HepG2 (cell line): ENCODE measurements at regions not wholly inside any gene's neighbourhood (a gene's known extent, or its start where the extent isn't known, plus 50 kb on each side); places are given as distances from the start of the nearest gene placed in this dataset.

ENCODE experiments used
- ATAC-seq: fragments of 200-7000 bp; cut with Tn5 transposase; 3 replicates; pipeline ENCODE4 v1.9.1; 2020; ENCODE audit warnings: mild to moderate bottlenecking, moderate library complexity
- BruUV-seq: library from RNA; stranded (reverse); fragments of 400-500 nt; replicated peaks from 2 replicates; lab custom pipeline; 2021; lab: Mats Ljungman, UMichigan
- CTCF ChIA-PET: fragments of 300-600 bp; formaldehyde crosslinking; extraction: SDS; loops from one replicate; lab custom pipeline; 2021; ENCODE audit warnings: low total read pairs, inconsistent platforms, low intra/inter-chr PET ratio; lab: Yijun Ruan, JAX
- POLR2A ChIA-PET: fragments of 350-600 bp; sonication (Branson Sonifier 250); formaldehyde crosslinking; loops from one replicate; lab custom pipeline; 2020; ENCODE audit warnings: antibody characterized with exemption, inconsistent platforms; lab: Yijun Ruan, JAX
- DNase-seq: peaks from one replicate; pipeline ENCODE4 v3.0.0-alpha.2; 2015; ENCODE audit warnings: low spot score
- FAIRE-seq: peaks from 3 replicates; lab custom pipeline; 2011; peaks lifted over from hg19 to GRCh38; lab: Jason Lieb, UNC
- H2AFZ ChIP-seq: one replicate; pipeline ENCODE4 v1.6.1; 2011; ENCODE audit warnings: low read length, inconsistent platforms
- H3K27ac ChIP-seq: fragments of 300-600 bp; 3 replicates; pipeline ENCODE4 v1.8.0; 2011; ENCODE audit warnings: mixed run types, mild to moderate bottlenecking, mixed read lengths, low read length, inconsistent platforms; ENCODE audit not compliant: insufficient read depth; ENCODE audit errors: extremely low read length
- H3K27me3 ChIP-seq, 2 experiments: fragments of 200-600 bp in 1 of 2; 2 replicates in 1 of 2; 3 replicates in 1 of 2; pipeline versions ENCODE4 v1.6.0 to v1.8.0; 2011; ENCODE audit warnings: low read length in 2 of 2, mild to moderate bottlenecking in 2 of 2, moderate library complexity in 2 of 2, inconsistent platforms in 1 of 2; ENCODE audit not compliant: insufficient read depth in 2 of 2, control insufficient read depth in 1 of 2
- H3K36me3 ChIP-seq, 2 experiments: fragments of 200-600 bp in 1 of 2; replicated peaks in 1 of 2; 2 replicates in 1 of 2; 3 replicates in 1 of 2; pipeline versions ENCODE4 v1.5.1 to v1.8.0; 2011; ENCODE audit warnings: low read length in 2 of 2, inconsistent platforms in 1 of 2; ENCODE audit not compliant: insufficient read depth in 2 of 2, control insufficient read depth in 1 of 2
- H3K4me1 ChIP-seq: 2 replicates; pipeline ENCODE4 v1.5.1; 2012; ENCODE audit warnings: low read length, inconsistent platforms; ENCODE audit not compliant: insufficient read depth
- H3K4me2 ChIP-seq: 2 replicates; pipeline ENCODE4 v1.6.0; 2011; ENCODE audit warnings: low read depth, low read length, inconsistent platforms
- H3K4me3 ChIP-seq, 3 experiments: fragments of 200-600 bp in 1 of 3; sonication (generic), shearing (Covaris generic) in 1 of 3; replicated peaks in 1 of 3; 2 replicates each; pipeline ENCODE4 v1.5.1; 2011 to 2016; ENCODE audit warnings: low read length in 3 of 3, inconsistent platforms in 2 of 3, low read depth in 2 of 3, mild to moderate bottlenecking in 2 of 3, control low read depth in 1 of 3, mixed read lengths in 1 of 3; ENCODE audit not compliant: insufficient read depth in 1 of 3
- H3K79me2 ChIP-seq: one replicate; pipeline ENCODE4 v1.6.1; 2011; ENCODE audit warnings: low read length, inconsistent platforms; ENCODE audit not compliant: insufficient read depth
- H3K9ac ChIP-seq: 2 replicates; pipeline ENCODE4 v1.6.0; 2011; ENCODE audit warnings: mild to moderate bottlenecking, low read depth, low read length, inconsistent platforms; ENCODE audit not compliant: insufficient read depth
- H3K9me3 ChIP-seq: 2 replicates; pipeline ENCODE4 v1.5.1; 2012; ENCODE audit warnings: mild to moderate bottlenecking, low read length
- H4K20me1 ChIP-seq: 2 replicates; pipeline ENCODE4 v1.6.0; 2011; ENCODE audit warnings: inconsistent platforms, mild to moderate bottlenecking, low read length, moderate library complexity; ENCODE audit not compliant: insufficient read depth
- ARID2 ChIP-seq: sonication (generic); formaldehyde crosslinking; IDR thresholded peaks from 2 replicates; pipeline ENCODE4 v1.8.1; 2022; ENCODE audit warnings: mild to moderate bottlenecking, missing genetic modification reagents, borderline replicate concordance
- ATF7 ChIP-seq, 2 experiments: fragments of 450-650 bp in 1 of 2; sonication (generic) in 1 of 2; formaldehyde crosslinking in 1 of 2; IDR thresholded peaks; 2 replicates each; pipeline versions ENCODE4 v1.4.0 to v1.6.1; 2016 to 2020; ENCODE audit warnings: antibody characterized with exemption in 1 of 2, mild to moderate bottlenecking in 1 of 2, missing genetic modification reagents in 1 of 2
- CREM ChIP-seq, 2 experiments: sonication (generic) in 1 of 2; formaldehyde crosslinking in 1 of 2; IDR thresholded peaks; 2 replicates each; pipeline versions ENCODE4 v1.4.0 to v1.6.1; 2016 to 2020; ENCODE audit warnings: antibody characterized with exemption in 1 of 2, mild to moderate bottlenecking in 1 of 2, missing genetic modification reagents in 1 of 2
- PLRG1 ChIP-seq: fragments of 450-650 bp; conservative IDR thresholded peaks from 2 replicates; pipeline ENCODE4 v1.6.1; 2016
- SIN3A ChIP-seq: IDR thresholded peaks from 2 replicates; pipeline ENCODE4 v1.6.1; 2011; ENCODE audit warnings: low read depth, mild to moderate bottlenecking, control low read depth, low read length, borderline replicate concordance
- WGBS: methylation state at CpG from one replicate; pipeline ENCODE4 v1.1.6; 2017; ENCODE audit warnings: low lambda C conversion rate; 5-methylcytosine and 5-hydroxymethylcytosine counted together
- in situ Hi-C: cut with HindIII; loops from 2 replicates; pipeline ENCODE4 v1.10.0; 2017; ENCODE audit warnings: low pct_unique_long_range_greater_than_20kb; ENCODE audit not compliant: extremely low pct_ligation_motif_present
- intact Hi-C: fragments of 100-400 bp; cut with micrococcal nuclease; formaldehyde crosslinking; loops from one replicate; pipeline ENCODE4 v1.10.0; 2022; ENCODE audit not compliant: unreplicated experiment
- TF ChIP-seq, protein P1 (sequence below): sonication (generic); formaldehyde crosslinking; IDR thresholded peaks from 2 replicates; pipeline ENCODE4 v1.5.0; 2020; ENCODE audit warnings: missing genetic modification reagents
- TF ChIP-seq, protein P2 (sequence below): IDR thresholded peaks from 2 replicates; pipeline ENCODE4 v1.6.1; 2018; ENCODE audit warnings: missing genetic modification reagents, mild to moderate bottlenecking, missing compliant biosample characterization
- TF ChIP-seq, protein P3 (sequence below): sonication (generic); formaldehyde crosslinking; IDR thresholded peaks from 2 replicates; pipeline ENCODE4 v1.9.0; 2021; ENCODE audit warnings: missing genetic modification reagents, borderline replicate concordance

DNA sequence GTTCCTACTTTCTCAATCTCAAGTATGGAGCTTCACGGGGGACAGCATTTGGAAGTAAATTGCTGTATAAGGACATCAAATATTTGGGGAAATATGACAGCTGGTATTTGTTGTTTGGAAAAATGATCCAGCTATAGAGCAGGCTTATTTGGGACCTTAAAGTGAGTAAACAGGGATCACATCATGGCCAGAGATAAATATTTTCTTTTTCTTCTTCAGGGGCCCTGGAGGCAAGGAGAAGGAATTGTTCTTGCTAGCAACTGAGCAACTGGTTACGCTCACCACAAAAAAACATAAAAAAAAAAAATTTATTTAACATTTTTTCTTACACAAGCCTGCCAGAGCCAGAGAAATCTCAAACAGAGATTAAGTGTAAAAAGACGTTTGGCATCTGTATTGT is 277.2 kb upstream of the UGT8 start:
- CTCF ChIA-PET, result no interaction called here
- intact Hi-C loops (no loop called here), in situ Hi-C loops (no loop called here)
- no TSS peak for BruUV-seq
- 31% methylated on average over 3 of the region's 3 CpGs for WGBS
- Histone ChIP-seq H3K27ac (no peak overlapping the region), H4K20me1 (no peaks in the 10 kb centered on the region), H3K4me2 (no peak overlapping the region), H2AFZ (no peak overlapping the region), H3K36me3 (no peaks in the 10 kb centered on the region), H3K4me1 (no peaks in the 10 kb centered on the region), H3K4me3 (no peak overlapping the region), H3K9ac (no peak overlapping the region), H3K79me2 (no peaks in the 10 kb centered on the region), H3K9me3 (no peaks in the 10 kb centered on the region), H3K27me3 (no peaks in the 10 kb centered on the region)
- DNase-seq (no peak), FAIRE-seq (no peak), ATAC-seq (no peak)
- POLR2A ChIA-PET, result no interaction called here
- TF ChIP-seq ARID2 (CRISPR knock-in tag), result no peak
- TF ChIP-seq, protein P1, sequence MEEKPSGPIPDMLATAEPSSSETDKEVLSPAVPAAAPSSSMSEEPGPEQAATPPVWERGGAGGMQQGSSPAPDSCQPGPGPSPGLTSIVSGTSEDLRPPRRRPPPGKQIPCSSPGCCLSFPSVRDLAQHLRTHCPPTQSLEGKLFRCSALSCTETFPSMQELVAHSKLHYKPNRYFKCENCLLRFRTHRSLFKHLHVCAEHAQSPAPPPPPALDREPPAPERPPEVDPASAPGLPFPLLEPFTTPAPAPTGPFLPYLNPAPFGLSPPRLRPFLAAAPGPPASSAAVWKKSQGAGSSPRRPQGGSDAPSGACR (CRISPR knock-in tag), result no peak
- TF ChIP-seq CREM (IDR thresholded peaks at IDR 0.05), result no peak
- TF ChIP-seq CREM (CRISPR knock-in tag; IDR thresholded peaks at IDR 0.05), result no peak
- no peak for TF ChIP-seq ATF7 (IDR thresholded peaks at IDR 0.05)
- no peak for TF ChIP-seq ATF7 (CRISPR knock-in tag; IDR thresholded peaks at IDR 0.05)
- no peak for TF ChIP-seq SIN3A
- TF ChIP-seq, protein P2, sequence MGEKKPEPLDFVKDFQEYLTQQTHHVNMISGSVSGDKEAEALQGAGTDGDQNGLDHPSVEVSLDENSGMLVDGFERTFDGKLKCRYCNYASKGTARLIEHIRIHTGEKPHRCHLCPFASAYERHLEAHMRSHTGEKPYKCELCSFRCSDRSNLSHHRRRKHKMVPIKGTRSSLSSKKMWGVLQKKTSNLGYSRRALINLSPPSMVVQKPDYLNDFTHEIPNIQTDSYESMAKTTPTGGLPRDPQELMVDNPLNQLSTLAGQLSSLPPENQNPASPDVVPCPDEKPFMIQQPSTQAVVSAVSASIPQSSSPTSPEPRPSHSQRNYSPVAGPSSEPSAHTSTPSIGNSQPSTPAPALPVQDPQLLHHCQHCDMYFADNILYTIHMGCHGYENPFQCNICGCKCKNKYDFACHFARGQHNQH (CRISPR knock-in tag), result no peak
- no peak for TF ChIP-seq PLRG1
- TF ChIP-seq, protein P3, sequence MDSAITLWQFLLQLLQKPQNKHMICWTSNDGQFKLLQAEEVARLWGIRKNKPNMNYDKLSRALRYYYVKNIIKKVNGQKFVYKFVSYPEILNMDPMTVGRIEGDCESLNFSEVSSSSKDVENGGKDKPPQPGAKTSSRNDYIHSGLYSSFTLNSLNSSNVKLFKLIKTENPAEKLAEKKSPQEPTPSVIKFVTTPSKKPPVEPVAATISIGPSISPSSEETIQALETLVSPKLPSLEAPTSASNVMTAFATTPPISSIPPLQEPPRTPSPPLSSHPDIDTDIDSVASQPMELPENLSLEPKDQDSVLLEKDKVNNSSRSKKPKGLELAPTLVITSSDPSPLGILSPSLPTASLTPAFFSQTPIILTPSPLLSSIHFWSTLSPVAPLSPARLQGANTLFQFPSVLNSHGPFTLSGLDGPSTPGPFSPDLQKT (CRISPR knock-in tag), result no peak
